ENCODE measurements at regions not wholly inside any gene's neighbourhood (a gene's known extent, or its start where the extent isn't known, plus 50 kb on each side); places are given as distances from the start of the nearest gene placed in this dataset.

DNA sequence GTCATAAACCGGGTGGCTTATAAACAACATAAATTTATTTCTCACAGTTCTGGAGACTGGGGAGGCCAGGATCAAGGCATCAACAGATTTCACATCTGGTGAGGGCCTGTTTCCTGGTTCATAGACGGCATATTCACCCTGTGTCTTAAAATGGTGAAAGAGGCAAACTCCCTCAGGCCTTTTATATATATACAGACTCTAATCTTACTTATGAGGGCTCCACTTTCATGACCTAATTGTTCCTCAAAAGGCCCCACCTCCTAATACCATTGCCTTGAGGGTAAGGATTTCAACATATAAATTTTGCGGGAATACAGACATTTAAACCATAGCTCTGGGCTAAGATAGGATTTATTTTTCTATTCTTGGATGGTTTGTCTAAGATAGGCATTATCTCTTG is 187.2 kb downstream of the PPP1R3A start:
- TF ChIP-seq, protein P1, sequence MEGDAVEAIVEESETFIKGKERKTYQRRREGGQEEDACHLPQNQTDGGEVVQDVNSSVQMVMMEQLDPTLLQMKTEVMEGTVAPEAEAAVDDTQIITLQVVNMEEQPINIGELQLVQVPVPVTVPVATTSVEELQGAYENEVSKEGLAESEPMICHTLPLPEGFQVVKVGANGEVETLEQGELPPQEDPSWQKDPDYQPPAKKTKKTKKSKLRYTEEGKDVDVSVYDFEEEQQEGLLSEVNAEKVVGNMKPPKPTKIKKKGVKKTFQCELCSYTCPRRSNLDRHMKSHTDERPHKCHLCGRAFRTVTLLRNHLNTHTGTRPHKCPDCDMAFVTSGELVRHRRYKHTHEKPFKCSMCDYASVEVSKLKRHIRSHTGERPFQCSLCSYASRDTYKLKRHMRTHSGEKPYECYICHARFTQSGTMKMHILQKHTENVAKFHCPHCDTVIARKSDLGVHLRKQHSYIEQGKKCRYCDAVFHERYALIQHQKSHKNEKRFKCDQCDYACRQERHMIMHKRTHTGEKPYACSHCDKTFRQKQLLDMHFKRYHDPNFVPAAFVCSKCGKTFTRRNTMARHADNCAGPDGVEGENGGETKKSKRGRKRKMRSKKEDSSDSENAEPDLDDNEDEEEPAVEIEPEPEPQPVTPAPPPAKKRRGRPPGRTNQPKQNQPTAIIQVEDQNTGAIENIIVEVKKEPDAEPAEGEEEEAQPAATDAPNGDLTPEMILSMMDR (conservative IDR thresholded peaks at IDR 0.05; ENCODE audit: low read length) = no peak
- TF ChIP-seq EZH2phosphoT487 (IDR thresholded peaks at IDR 0.05; ENCODE audit: borderline replicate concordance, low read depth, low read length) = no peak

All from OCI-LY7 (cell line).